ENCODE measurements at regions not wholly inside any gene's neighbourhood (a gene's known extent, or its start where the extent isn't known, plus 50 kb on each side); places are given as distances from the start of the nearest gene placed in this dataset.

GRCh38 chr9:82680179-82680935 is 382.6 kb downstream of the RASEF start:
- H3K4me1 ChIP-seq, result no peaks in the 10 kb centered on the region
- TF ChIP-seq POLR2A (IDR thresholded peaks at IDR 0.05) (no peak), CTCF (IDR thresholded peaks at IDR 0.05) (no peak)
- 81 to 82% methylated on average over 12 to 13 of the region's 13 CpGs for WGBS, 2 donors
- H3K4me3 ChIP-seq, result no peak overlapping the region
- DNase-seq, result no peak
- H3K9me3 ChIP-seq, result no peaks in the 10 kb centered on the region
- intact Hi-C loops (cut with DNase I; ENCODE audit: low total_unique reads), result no loop called here
- no peaks in the 10 kb centered on the region for H3K36me3 ChIP-seq (ENCODE audit: low read depth, missing control alignments)
- H3K27me3 ChIP-seq, result no peaks in the 10 kb centered on the region
- H3K27ac ChIP-seq, result no peak overlapping the region

- H3K4me1 ChIP-seq, result no peaks in the 10 kb centered on the region
- no peak for DNase-seq
- H3K27ac ChIP-seq, result no peak overlapping the region
- no peaks in the 10 kb centered on the region for H3K9me3 ChIP-seq
- H3K4me3 ChIP-seq, result no peak overlapping the region
- TF ChIP-seq CTCF (IDR thresholded peaks at IDR 0.05), result no peak
- TF ChIP-seq POLR2A (IDR thresholded peaks at IDR 0.05), result no peak
- no peaks in the 10 kb centered on the region for H3K27me3 ChIP-seq
- no peaks in the 10 kb centered on the region for H3K36me3 ChIP-seq (ENCODE audit: low read depth, missing control alignments)
- intact Hi-C loops (cut with DNase I; ENCODE audit: low total_unique reads), result no loop called here
Observed at GRCh38 chr9:82681809-82682208, 381.1 kb downstream of the RASEF start.

GRCh38 chr9:82682431-82682830 is 380.5 kb downstream of the RASEF start:
- no peak for DNase-seq
- Histone ChIP-seq H3K4me1 (no peaks in the 10 kb centered on the region), H3K27me3 (no peaks in the 10 kb centered on the region), H3K9me3 (no peaks in the 10 kb centered on the region), H3K27ac (no peak overlapping the region), H3K36me3 (ENCODE audit: low read depth, missing control alignments) (no peaks in the 10 kb centered on the region), H3K4me3 (no peak overlapping the region)
- WGBS, 2 donors, result 94 to 100% methylated on average over 2 of the region's 2 CpGs
- TF ChIP-seq CTCF (IDR thresholded peaks at IDR 0.05) (no peak), POLR2A (IDR thresholded peaks at IDR 0.05) (no peak)
- intact Hi-C loops (cut with DNase I; ENCODE audit: low total_unique reads), result no loop called here

- WGBS, 2 donors, result 89 to 98% methylated on average over 3 of the region's 3 CpGs
- no peak overlapping the region for H3K27ac ChIP-seq
- DNase-seq, result no peak
- no peaks in the 10 kb centered on the region for H3K36me3 ChIP-seq (ENCODE audit: low read depth, missing control alignments)
- no peaks in the 10 kb centered on the region for H3K4me1 ChIP-seq
- no peak overlapping the region for H3K4me3 ChIP-seq
- intact Hi-C loops (cut with DNase I; ENCODE audit: low total_unique reads), result no loop called here
- TF ChIP-seq POLR2A (IDR thresholded peaks at IDR 0.05) (no peak), CTCF (IDR thresholded peaks at IDR 0.05) (no peak)
- H3K9me3 ChIP-seq, result no peaks in the 10 kb centered on the region
- H3K27me3 ChIP-seq, result no peaks in the 10 kb centered on the region
Observed at GRCh38 chr9:82695704-82696103, 367.2 kb downstream of the RASEF start.

GRCh38 chr9:82706786-82707185 is 356.2 kb downstream of the RASEF start:
- no peak for TF ChIP-seq POLR2A (IDR thresholded peaks at IDR 0.05)
- TF ChIP-seq CTCF (IDR thresholded peaks at IDR 0.05), result no peak
- 76 to 79% methylated on average over 5 of the region's 5 CpGs for WGBS, 2 donors
- intact Hi-C loops (cut with DNase I; ENCODE audit: low total_unique reads), result no loop called here
- no peak overlapping the region for H3K4me3 ChIP-seq
- DNase-seq, result no peak
- no peaks in the 10 kb centered on the region for H3K4me1 ChIP-seq
- no peaks in the 10 kb centered on the region for H3K27me3 ChIP-seq
- no peaks in the 10 kb centered on the region for H3K9me3 ChIP-seq
- H3K36me3 ChIP-seq (ENCODE audit: low read depth, missing control alignments), result no peaks in the 10 kb centered on the region
- no peak overlapping the region for H3K27ac ChIP-seq

Measured in testis (tissue), 2 donors.